GM19193 (cell line): ENCODE measurements at regions not wholly inside any gene's neighbourhood (a gene's known extent, or its start where the extent isn't known, plus 50 kb on each side); places are given as distances from the start of the nearest gene placed in this dataset.

ENCODE experiments used
- POLR2A ChIP-seq: IDR thresholded peaks from 4 replicates; pipeline ENCODE4 v1.6.1; 2011; ENCODE audit not compliant: insufficient read depth, insufficient read length; ENCODE audit errors: extremely low read depth

- no peak for TF ChIP-seq POLR2A
Measured at GRCh38 chr5:29197631-29198454, 1995.6 kb upstream of the CDH6 start.

- no peak for TF ChIP-seq POLR2A
Measured at GRCh38 chr5:29193972-29194371, 1999.5 kb upstream of the CDH6 start.

GRCh38 chr5:29185558-29185957 is 2007.9 kb upstream of the CDH6 start:
- TF ChIP-seq POLR2A: no peak

GRCh38 chr5:29175774-29176173 is 2017.7 kb upstream of the CDH6 start:
- TF ChIP-seq POLR2A: no peak

- no peak for TF ChIP-seq POLR2A
Measured at GRCh38 chr5:29170599-29170998, 2022.9 kb upstream of the CDH6 start.

- no peak for TF ChIP-seq POLR2A
Measured at GRCh38 chr5:29169886-29170285, 2023.6 kb upstream of the CDH6 start.

- TF ChIP-seq POLR2A: no peak
Measured at GRCh38 chr5:29162297-29162696, 2031.2 kb upstream of the CDH6 start.

GRCh38 chr5:29161399-29162291 is 2031.8 kb upstream of the CDH6 start:
- TF ChIP-seq POLR2A: no peak

- TF ChIP-seq POLR2A: no peak
Measured at GRCh38 chr5:29157975-29158374, 2035.5 kb upstream of the CDH6 start.

GRCh38 chr5:29150840-29151239 is 2042.6 kb upstream of the CDH6 start:
- no peak for TF ChIP-seq POLR2A

GRCh38 chr5:29148581-29148980 is 2044.9 kb upstream of the CDH6 start:
- TF ChIP-seq POLR2A: no peak

GRCh38 chr5:29148073-29148472 is 2045.4 kb upstream of the CDH6 start:
- TF ChIP-seq POLR2A: no peak

- no peak for TF ChIP-seq POLR2A
Measured at GRCh38 chr5:29143266-29143665, 2050.2 kb upstream of the CDH6 start.

- no peak for TF ChIP-seq POLR2A
Measured at GRCh38 chr5:29134418-29134817, 2059.1 kb upstream of the CDH6 start.

- TF ChIP-seq POLR2A: no peak
Measured at GRCh38 chr5:29131285-29131684, 2062.2 kb upstream of the CDH6 start.

GRCh38 chr5:29130786-29131185 is 2062.7 kb upstream of the CDH6 start:
- TF ChIP-seq POLR2A: no peak
